Psoas muscle (tissue), 7 donors: ENCODE measurements at regions not wholly inside any gene's neighbourhood (a gene's known extent, or its start where the extent isn't known, plus 50 kb on each side); places are given as distances from the start of the nearest gene placed in this dataset.

Experiments
- ATAC-seq, 4 donors: fragments of 200-7000 bp; cut with Tn5 transposase; one replicate each; pipeline ENCODE4 v1.9.1; 2020; ENCODE audit warnings: moderate library complexity in 3 of 4, mild to moderate bottlenecking in 2 of 4
- DNase-seq, 2 donors: peaks; one replicate each; pipeline ENCODE4 v3.0.0-alpha.2; 2020
- H3K27ac ChIP-seq: fragments of 200-600 bp; one replicate; pipeline ENCODE4 v1.8.0; 2022
- H3K27me3 ChIP-seq, 3 donors: fragments of 200-600 bp in 1 of 3; one replicate each; pipeline versions ENCODE4 v1.6.1 to v1.8.0; 2013 to 2022; ENCODE audit warnings: low read length in 2 of 3, mild to moderate bottlenecking in 2 of 3, moderate library complexity in 1 of 3; ENCODE audit not compliant: insufficient read depth in 3 of 3
- H3K36me3 ChIP-seq, 2 donors: fragments of 200-600 bp in 1 of 2; one replicate each; pipeline versions ENCODE4 v1.6.1 to v1.8.0; 2013 to 2022; ENCODE audit warnings: low read depth in 1 of 2, mild to moderate bottlenecking in 1 of 2, moderate library complexity in 1 of 2; ENCODE audit not compliant: insufficient read depth in 1 of 2
- H3K4me1 ChIP-seq: fragments of 200-600 bp; one replicate; pipeline ENCODE4 v1.8.0; 2022
- H3K4me3 ChIP-seq: fragments of 200-600 bp; one replicate; pipeline ENCODE4 v1.8.0; 2022; ENCODE audit warnings: mild to moderate bottlenecking
- H3K9me3 ChIP-seq: fragments of 200-600 bp; one replicate; pipeline ENCODE4 v1.8.0; 2022
- WGBS, 3 donors: extraction: QIAGEN DNeasy Blood & Tissue Kit; methylation state at CpG; one replicate each; pipeline versions ENCODE4 v1.1.6 to v1.1.7; 2013; 5-methylcytosine and 5-hydroxymethylcytosine counted together
- intact Hi-C, 2 donors: fragments of 100-400 bp; cut with DNase I; formaldehyde crosslinking; loops; one replicate each; pipeline versions ENCODE4 v1.11.0 to v1.14.2; 2022
- TF ChIP-seq, protein P1 (sequence below): fragments of 200-600 bp; IDR thresholded peaks from one replicate; pipeline ENCODE4 v1.8.0; 2022; ENCODE audit warnings: antibody characterized with exemption
- donor health status: healthy with polysubstance abuse.
- donor health status: DM: no; HTN: no; CAD: no; lungs with moderate emphysema.
- donor health status: Bipolar disorder and iron deficiency.
- donor health status: healthy.
- donor health status: DM: yes; HTN: yes; CAD: no.
- donor health status: DM: no; HTN: no; CAD: no.
- donor health status: DM: yes; HTN: yes; CAD: no.

DNA sequence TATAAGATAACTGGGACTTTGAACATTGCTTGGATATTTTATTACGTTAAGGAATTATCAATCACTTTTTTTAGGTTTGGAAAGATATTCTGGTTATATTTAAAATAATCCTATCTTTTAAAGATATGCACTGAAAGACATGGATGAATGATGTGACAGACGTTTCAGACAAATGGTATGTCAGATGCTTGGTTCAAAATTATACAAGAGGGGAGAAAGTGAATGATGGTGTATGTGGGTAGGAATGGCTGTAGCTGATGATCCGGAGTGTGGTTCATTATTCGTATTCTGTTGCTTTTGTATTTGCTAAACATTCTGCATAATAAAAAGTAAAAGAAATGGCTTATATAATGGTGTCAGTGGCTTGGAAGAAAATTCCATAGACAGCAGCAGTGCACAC is 51.0 kb upstream of the SNRPB2 start:
- 64 to 77% (median 67%) methylated on average over 4 of the region's 4 CpGs for WGBS, 3 donors
- Histone ChIP-seq H3K4me3 (no peak overlapping the region), H3K36me3 (no peaks in the 10 kb centered on the region), H3K4me1 (no peaks in the 10 kb centered on the region), H3K27me3 (peaks cover 0 to 3% (median 0%) of the 10 kb centered on the region in 3 donors), H3K9me3 (no peaks in the 10 kb centered on the region), H3K27ac (no peak overlapping the region)
- DNase-seq (no peak), ATAC-seq (no peak)
- TF ChIP-seq, protein P1, sequence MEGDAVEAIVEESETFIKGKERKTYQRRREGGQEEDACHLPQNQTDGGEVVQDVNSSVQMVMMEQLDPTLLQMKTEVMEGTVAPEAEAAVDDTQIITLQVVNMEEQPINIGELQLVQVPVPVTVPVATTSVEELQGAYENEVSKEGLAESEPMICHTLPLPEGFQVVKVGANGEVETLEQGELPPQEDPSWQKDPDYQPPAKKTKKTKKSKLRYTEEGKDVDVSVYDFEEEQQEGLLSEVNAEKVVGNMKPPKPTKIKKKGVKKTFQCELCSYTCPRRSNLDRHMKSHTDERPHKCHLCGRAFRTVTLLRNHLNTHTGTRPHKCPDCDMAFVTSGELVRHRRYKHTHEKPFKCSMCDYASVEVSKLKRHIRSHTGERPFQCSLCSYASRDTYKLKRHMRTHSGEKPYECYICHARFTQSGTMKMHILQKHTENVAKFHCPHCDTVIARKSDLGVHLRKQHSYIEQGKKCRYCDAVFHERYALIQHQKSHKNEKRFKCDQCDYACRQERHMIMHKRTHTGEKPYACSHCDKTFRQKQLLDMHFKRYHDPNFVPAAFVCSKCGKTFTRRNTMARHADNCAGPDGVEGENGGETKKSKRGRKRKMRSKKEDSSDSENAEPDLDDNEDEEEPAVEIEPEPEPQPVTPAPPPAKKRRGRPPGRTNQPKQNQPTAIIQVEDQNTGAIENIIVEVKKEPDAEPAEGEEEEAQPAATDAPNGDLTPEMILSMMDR = no peak
- intact Hi-C loops = no loop called here

DNA sequence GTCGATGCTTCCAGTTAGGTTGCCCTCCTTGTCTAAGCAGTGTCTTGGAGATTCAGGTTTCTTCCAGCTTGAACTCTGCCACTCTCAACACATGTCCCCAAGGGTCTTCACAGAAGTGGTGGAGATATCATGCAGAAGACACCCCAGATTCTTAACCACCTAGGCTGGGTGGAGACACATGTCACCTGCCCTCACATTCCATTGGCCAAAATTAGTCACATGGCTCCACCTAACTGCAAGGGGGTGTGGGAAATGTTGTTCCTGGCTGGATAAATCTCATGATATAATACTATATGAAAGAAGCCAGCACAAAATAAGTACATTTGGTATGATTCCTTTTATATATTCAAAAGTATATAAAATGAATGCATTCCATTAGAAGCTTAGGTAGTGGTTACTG is 52.9 kb upstream of the SNRPB2 start:
- Histone ChIP-seq H3K27ac (no peak overlapping the region), H3K4me1 (no peaks in the 10 kb centered on the region), H3K4me3 (no peak overlapping the region), H3K36me3 (no peaks in the 10 kb centered on the region), H3K9me3 (no peaks in the 10 kb centered on the region), H3K27me3 (no peaks in the 10 kb centered on the region)
- intact Hi-C loops = no loop called here
- TF ChIP-seq, protein P1 = no peak
- WGBS, 3 donors = 0 to 42% (median 0%) methylated on average over 1 of the region's 1 CpG
- no peak for ATAC-seq
- DNase-seq = no peak

DNA sequence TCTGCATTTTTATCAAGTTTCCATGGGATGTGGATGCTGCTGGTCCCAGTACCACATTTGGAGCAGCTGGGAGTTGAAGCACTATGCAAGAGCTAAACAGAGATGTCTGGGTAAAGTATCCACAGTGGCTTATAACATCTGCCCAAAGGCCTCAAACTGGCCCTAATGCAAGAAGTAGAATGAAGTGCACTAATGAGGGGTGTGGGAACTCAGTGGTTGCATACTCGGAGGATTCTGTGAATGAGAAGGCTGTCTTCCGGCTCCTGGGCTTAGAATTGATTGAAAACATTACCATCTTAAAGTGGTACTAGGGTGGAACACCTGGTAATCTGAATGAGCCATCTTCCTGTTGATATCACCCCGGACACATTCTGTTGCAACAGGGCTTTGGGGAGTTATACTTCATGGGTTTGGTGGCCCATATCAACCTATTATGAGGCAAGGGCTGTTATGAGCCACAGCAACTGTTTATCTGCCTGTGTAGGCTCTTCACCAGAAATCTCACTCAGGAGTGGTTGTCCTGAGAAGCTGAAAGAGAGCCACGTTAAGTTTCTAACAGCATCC is 54.7 kb upstream of the SNRPB2 start:
- intact Hi-C loops = no loop called here
- no peaks in the 10 kb centered on the region for H3K27me3 ChIP-seq
- no peaks in the 10 kb centered on the region for H3K36me3 ChIP-seq
- ATAC-seq (no peak), DNase-seq (no peak)
- H3K4me3 ChIP-seq = no peak overlapping the region
- TF ChIP-seq, protein P1 = no peak
- WGBS, 3 donors = 86 to 88% (median 86%) methylated on average over 4 of the region's 4 CpGs
- H3K4me1 ChIP-seq = no peaks in the 10 kb centered on the region
- H3K9me3 ChIP-seq = no peaks in the 10 kb centered on the region
- no peak overlapping the region for H3K27ac ChIP-seq

DNA sequence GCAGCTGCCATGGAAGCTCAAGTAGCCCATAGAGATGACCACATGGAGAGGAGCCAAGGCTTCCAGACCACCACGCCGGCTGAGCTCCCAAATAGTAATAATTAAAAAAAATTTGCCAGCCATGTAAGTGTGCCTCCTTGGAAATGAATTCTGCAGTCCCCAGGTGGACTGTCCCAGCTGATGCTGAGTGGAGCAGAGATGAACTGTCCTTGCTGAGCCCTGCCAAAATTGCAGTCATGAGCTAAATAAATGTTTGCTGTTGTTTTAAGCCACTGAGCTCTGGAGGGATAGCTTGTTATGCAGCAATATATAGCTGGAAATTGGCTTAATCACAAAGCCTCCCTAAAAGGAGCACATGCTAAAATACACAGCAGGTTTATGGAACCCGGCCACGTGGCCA is 55.6 kb upstream of the SNRPB2 start:
- 80 to 94% (median 94%) methylated on average over 4 of the region's 4 CpGs for WGBS, 3 donors

More for the DNA sequence above, 55.6 kb upstream of the SNRPB2 start:
- H3K4me3 ChIP-seq = no peak overlapping the region
- TF ChIP-seq, protein P1 = no peak
- H3K36me3 ChIP-seq = no peaks in the 10 kb centered on the region
- ATAC-seq = no peak
- intact Hi-C loops = no loop called here
- no peak for DNase-seq
- H3K9me3 ChIP-seq = no peaks in the 10 kb centered on the region
- no peaks in the 10 kb centered on the region for H3K27me3 ChIP-seq
- H3K27ac ChIP-seq = no peak overlapping the region
- no peaks in the 10 kb centered on the region for H3K4me1 ChIP-seq
